IMR-90 (cell line): ENCODE measurements at regions not wholly inside any gene's neighbourhood (a gene's known extent, or its start where the extent isn't known, plus 50 kb on each side); places are given as distances from the start of the nearest gene placed in this dataset.

Source experiments
- ATAC-seq: fragments of 200-7000 bp; cut with Tn5 transposase; 2 replicates; pipeline ENCODE4 v1.9.1; 2020; ENCODE audit warnings: low read depth, mild to moderate bottlenecking, moderate library complexity
- BruUV-seq: library from RNA; stranded (reverse); fragments of 400-500 nt; replicated peaks from 2 replicates; lab custom pipeline; 2021; lab: Mats Ljungman, UMichigan
- CTCF ChIA-PET: fragments of 300-600 bp; formaldehyde crosslinking; extraction: SDS; loops from one replicate; lab custom pipeline; 2021; ENCODE audit warnings: antibody characterized with exemption; lab: Yijun Ruan, JAX
- POLR2A ChIA-PET: fragments of 300-600 bp; sonication (Branson Sonifier 250); formaldehyde crosslinking; loops from one replicate; lab custom pipeline; 2022; ENCODE audit warnings: antibody characterized with exemption; ENCODE audit not compliant: unreplicated experiment; lab: Charles Lee
- DNase-seq: peaks from one replicate; pipeline ENCODE4 v3.0.0; 2013
- H2AFZ ChIP-seq: replicated peaks from 2 replicates; pipeline ENCODE3; 2013; ENCODE audit warnings: low read length, mild to moderate bottlenecking; ENCODE audit not compliant: poor library complexity
- H2AK5ac ChIP-seq: 2 replicates; pipeline ENCODE4 v1.6.1; 2013; ENCODE audit warnings: low read depth, low read length, inconsistent platforms
- H2AK9ac ChIP-seq: replicated peaks from 2 replicates; pipeline ENCODE3; 2013; ENCODE audit warnings: mild to moderate bottlenecking, low read depth, low read length, moderate library complexity; ENCODE audit not compliant: poor library complexity
- H2BK120ac ChIP-seq: 2 replicates; pipeline ENCODE4 v1.6.1; 2013; ENCODE audit warnings: low read depth, low read length, inconsistent platforms
- H2BK15ac ChIP-seq: 3 replicates; pipeline ENCODE4 v1.6.1; 2013; ENCODE audit warnings: low read depth, low read length, inconsistent platforms
- H2BK20ac ChIP-seq: 2 replicates; pipeline ENCODE4 v1.6.1; 2013; ENCODE audit warnings: low read depth, mild to moderate bottlenecking, inconsistent platforms, low read length, moderate library complexity
- H2BK5ac ChIP-seq: 2 replicates; pipeline ENCODE4 v1.6.1; 2013; ENCODE audit warnings: mild to moderate bottlenecking, low read depth, low read length, inconsistent platforms; ENCODE audit not compliant: poor library complexity, severe bottlenecking
- H3K14ac ChIP-seq: replicated peaks from 2 replicates; pipeline ENCODE4 v1.6.1; 2013; ENCODE audit warnings: low read depth, low read length, inconsistent platforms
- H3K18ac ChIP-seq: 2 replicates; pipeline ENCODE4 v1.6.1; 2013; ENCODE audit warnings: low read depth, low read length, control low read depth
- H3K23ac ChIP-seq: 2 replicates; pipeline ENCODE4 v1.6.1; 2013; ENCODE audit warnings: low read depth, low read length, inconsistent platforms
- H3K27ac ChIP-seq: 2 replicates; pipeline ENCODE4 v1.5.1; 2013; ENCODE audit warnings: mild to moderate bottlenecking, control low read depth, low read length; ENCODE audit not compliant: insufficient read depth
- H3K27me3 ChIP-seq: 2 replicates; pipeline ENCODE4 v1.6.1; 2013; ENCODE audit warnings: low read length; ENCODE audit not compliant: control insufficient read depth, insufficient read depth
- H3K36me3 ChIP-seq: 2 replicates; pipeline ENCODE4 v1.6.1; 2013; ENCODE audit warnings: low read length, mixed read lengths; ENCODE audit not compliant: control insufficient read depth, insufficient read depth
- H3K4ac ChIP-seq: 2 replicates; pipeline ENCODE4 v1.6.1; 2013; ENCODE audit warnings: low read depth, low read length, inconsistent platforms
- H3K4me1 ChIP-seq: 2 replicates; pipeline ENCODE4 v1.6.1; 2013; ENCODE audit warnings: low read length, mixed read lengths; ENCODE audit not compliant: control insufficient read depth, insufficient read depth
- H3K4me2 ChIP-seq: 2 replicates; pipeline ENCODE4 v1.6.1; 2013; ENCODE audit warnings: low read depth, mild to moderate bottlenecking, control low read depth, low read length, moderate library complexity
- H3K4me3 ChIP-seq: 2 replicates; pipeline ENCODE4 v1.5.1; 2013; ENCODE audit warnings: low read depth, mild to moderate bottlenecking, control low read depth, low read length, moderate library complexity; ENCODE audit not compliant: insufficient read depth
- H3K56ac ChIP-seq: 2 replicates; pipeline ENCODE4 v1.6.1; 2013; ENCODE audit warnings: low read length, inconsistent platforms; ENCODE audit not compliant: insufficient read depth; ENCODE audit errors: extremely low read depth
- H3K79me1 ChIP-seq, 2 experiments: 2 replicates each; pipeline ENCODE4 v1.6.1; 2013; ENCODE audit warnings: low read length in 2 of 2, inconsistent platforms in 1 of 2, low read depth in 1 of 2
- H3K9ac ChIP-seq: 2 replicates; pipeline ENCODE4 v1.6.1; 2013; ENCODE audit warnings: low read depth, low read length, control low read depth
- H3K9me1 ChIP-seq: 2 replicates; pipeline ENCODE4 v1.6.1; 2013; ENCODE audit warnings: low read length, inconsistent platforms; ENCODE audit not compliant: insufficient read depth
- H3K9me3 ChIP-seq: 2 replicates; pipeline ENCODE4 v1.6.1; 2013; ENCODE audit warnings: low read length; ENCODE audit not compliant: control insufficient read depth, insufficient read depth
- H4K20me1 ChIP-seq: 2 replicates; pipeline ENCODE4 v1.6.1; 2013; ENCODE audit warnings: low read length, inconsistent platforms; ENCODE audit not compliant: insufficient read depth
- H4K5ac ChIP-seq: 2 replicates; pipeline ENCODE4 v1.6.1; 2013; ENCODE audit warnings: mild to moderate bottlenecking, low read depth, low read length, control low read depth
- H4K8ac ChIP-seq, 2 experiments: 2 replicates each; pipeline ENCODE4 v1.6.1; 2013; ENCODE audit warnings: low read depth in 2 of 2, low read length in 2 of 2, control low read depth in 1 of 2, inconsistent platforms in 1 of 2
- H4K91ac ChIP-seq: 2 replicates; pipeline ENCODE4 v1.6.1; 2013; ENCODE audit warnings: low read depth, low read length, inconsistent platforms; ENCODE audit not compliant: insufficient read depth
- CEBPB ChIP-seq: IDR thresholded peaks from 2 replicates; pipeline ENCODE4 v1.6.1; 2012; ENCODE audit warnings: low read depth, low read length, improper control_type of control experiment
- RCOR1 ChIP-seq: IDR thresholded peaks from 2 replicates; pipeline ENCODE4 v1.6.1; 2012; ENCODE audit warnings: mild to moderate bottlenecking, low read length, improper control_type of control experiment; ENCODE audit not compliant: insufficient replicate concordance
- WGBS, 2 experiments: methylation state at CpG; one replicate each; pipeline versions ENCODE4 v1.1.5 to v1.1.7; 2013; ENCODE audit warnings: missing lambda C conversion rate in 2 of 2; ENCODE audit not compliant: insufficient read length in 1 of 2; ENCODE audit errors: extremely low coverage in 2 of 2; 5-methylcytosine and 5-hydroxymethylcytosine counted together
- dilution Hi-C: fragments of 300-500 bp; cut with HindIII; formaldehyde crosslinking; loops from one replicate; pipeline ENCODE4 v1.14.3; 2018; ENCODE audit warnings: low sequenced_read_pairs; ENCODE audit not compliant: unreplicated experiment
- in situ Hi-C: fragments of 300-500 bp; cut with MboI; formaldehyde crosslinking; loops from 3 replicates; pipeline ENCODE4 v1.14.3; 2019; ENCODE audit warnings: low sequenced_read_pairs, inconsistent platforms, mixed read lengths
- intact Hi-C: fragments of 100-400 bp; cut with micrococcal nuclease; formaldehyde crosslinking; loops from 2 replicates; pipeline ENCODE4 v1.10.0; 2022

DNA sequence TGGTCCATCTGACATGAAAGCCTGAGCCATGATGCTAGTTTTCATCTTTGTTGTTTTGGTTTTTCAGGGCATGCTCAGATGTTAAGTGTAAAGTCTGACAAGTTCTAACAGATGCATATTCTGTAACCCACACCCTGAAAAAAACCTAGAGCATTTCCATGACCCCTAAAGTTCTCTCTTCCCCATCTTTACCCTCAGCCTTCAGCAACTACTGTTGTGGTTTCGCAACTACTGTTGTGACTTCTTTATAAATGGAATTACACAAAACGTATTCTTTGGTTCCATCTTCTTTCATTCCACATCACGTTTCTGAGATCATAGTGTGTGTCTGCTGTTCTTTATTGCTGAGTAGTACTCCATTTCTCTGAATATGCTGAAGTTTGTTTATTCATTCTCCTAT is 65.1 kb upstream of the LDLRAD3 start:
- Histone ChIP-seq H2AK5ac (no peak overlapping the region), H3K9me1 (no peaks in the 10 kb centered on the region), H2BK120ac (no peak overlapping the region), H3K9ac (no peak overlapping the region), H3K18ac (no peak overlapping the region), H2AFZ (no peak overlapping the region), H2BK15ac (no peak overlapping the region), H2AK9ac (no peak overlapping the region), H3K36me3 (no peaks in the 10 kb centered on the region), H4K20me1 (no peaks in the 10 kb centered on the region), H3K4ac (no peak overlapping the region), H2BK20ac (no peak overlapping the region), H4K5ac (no peak overlapping the region), H3K23ac (no peak overlapping the region), H3K56ac (no peak overlapping the region), H4K91ac (no peak overlapping the region), H3K27ac (no peak overlapping the region), H3K27me3 (peaks cover 25% of the 10 kb centered on the region), H3K79me1 (no peaks in the 10 kb centered on the region), H3K4me3 (no peak overlapping the region), H3K9me3 (no peaks in the 10 kb centered on the region), H2BK5ac (no peak overlapping the region), H4K8ac (no peak overlapping the region), H3K4me2 (no peak overlapping the region), H3K14ac (no peak overlapping the region), H3K4me1 (no peaks in the 10 kb centered on the region)
- in situ Hi-C loops, result no loop called here
- WGBS, 2 experiments, result no CpG with 5 or more reads among the region's 3 CpGs
- BruUV-seq, result no TSS peak
- DNase-seq (no peak), ATAC-seq (no peak)
- no peak for TF ChIP-seq RCOR1
- 0 out of 2 replicates have a peak, but pooled peaks have one; percentile 52 for TF ChIP-seq CEBPB
- ChIA-PET CTCF (no interaction called here), POLR2A (no interaction called here)
- intact Hi-C loops, result no loop called here
- dilution Hi-C loops, result no loop called here
